Activated naive CD4-positive, alpha-beta T cell treated with anti-CD3 and anti-CD28 coated beads, Interleukin-2, amount 10 ng/mL, durations not matched to agents 7 days and 5 days (primary cell): ENCODE measurements at regions not wholly inside any gene's neighbourhood (a gene's known extent, or its start where the extent isn't known, plus 50 kb on each side); places are given as distances from the start of the nearest gene placed in this dataset.

ENCODE experiments used
- CTCF ChIA-PET: fragments of 350-600 bp; sonication (Branson Sonifier 250); formaldehyde crosslinking; loops from one replicate; lab custom pipeline; 2021; ENCODE audit warnings: antibody characterized with exemption; lab: Charles Lee
- DNase-seq: peaks from one replicate; pipeline ENCODE4 v3.0.0-alpha.2; 2020
- H3K27ac Mint-ChIP-seq: one replicate; pipeline ENCODE4 v1.8.0; 2021; ENCODE audit warnings: mild to moderate bottlenecking, moderate library complexity, mixed read lengths
- H3K27me3 Mint-ChIP-seq: one replicate; pipeline ENCODE4 v1.8.0; 2021; ENCODE audit warnings: mild to moderate bottlenecking, mixed read lengths
- H3K36me3 Mint-ChIP-seq: one replicate; pipeline ENCODE4 v1.8.0; 2021; ENCODE audit warnings: mixed read lengths
- H3K4me1 Mint-ChIP-seq: one replicate; pipeline ENCODE4 v1.8.0; 2021; ENCODE audit warnings: mixed read lengths
- H3K4me3 Mint-ChIP-seq: one replicate; pipeline ENCODE4 v1.8.0; 2021; ENCODE audit warnings: mild to moderate bottlenecking, moderate library complexity, mixed read lengths
- H3K9me3 Mint-ChIP-seq: one replicate; pipeline ENCODE4 v1.8.0; 2021; ENCODE audit warnings: mixed read lengths

DNA sequence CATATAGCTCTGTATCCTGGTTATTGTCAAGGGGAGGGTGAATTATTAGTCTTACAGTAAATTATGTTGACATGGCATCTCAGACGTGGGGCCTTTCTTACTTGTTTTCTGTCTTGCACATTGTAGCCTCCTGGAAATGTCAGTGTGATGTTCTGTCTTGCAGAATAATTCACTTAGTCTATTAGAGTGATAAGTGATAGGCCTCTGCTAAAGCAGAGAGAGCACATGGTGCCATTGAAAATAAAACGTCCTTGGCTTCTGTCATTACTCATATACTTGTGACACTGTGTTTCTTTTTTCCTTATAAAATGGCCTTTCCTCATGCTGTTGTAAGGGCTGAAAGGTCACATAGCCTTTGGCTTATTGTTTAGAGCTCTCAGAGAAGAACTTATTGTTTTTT lies 531.0 kb downstream of the EPM2A start:
- CTCF ChIA-PET, result no interaction called here
- no peak overlapping the region for H3K4me3 Mint-ChIP-seq
- DNase-seq, result no peak
- H3K36me3 Mint-ChIP-seq, result no peaks in the 10 kb centered on the region
- H3K9me3 Mint-ChIP-seq, result no peaks in the 10 kb centered on the region
- no peaks in the 10 kb centered on the region for H3K4me1 Mint-ChIP-seq
- H3K27ac Mint-ChIP-seq, result no peak overlapping the region
- H3K27me3 Mint-ChIP-seq, result no peaks in the 10 kb centered on the region

DNA sequence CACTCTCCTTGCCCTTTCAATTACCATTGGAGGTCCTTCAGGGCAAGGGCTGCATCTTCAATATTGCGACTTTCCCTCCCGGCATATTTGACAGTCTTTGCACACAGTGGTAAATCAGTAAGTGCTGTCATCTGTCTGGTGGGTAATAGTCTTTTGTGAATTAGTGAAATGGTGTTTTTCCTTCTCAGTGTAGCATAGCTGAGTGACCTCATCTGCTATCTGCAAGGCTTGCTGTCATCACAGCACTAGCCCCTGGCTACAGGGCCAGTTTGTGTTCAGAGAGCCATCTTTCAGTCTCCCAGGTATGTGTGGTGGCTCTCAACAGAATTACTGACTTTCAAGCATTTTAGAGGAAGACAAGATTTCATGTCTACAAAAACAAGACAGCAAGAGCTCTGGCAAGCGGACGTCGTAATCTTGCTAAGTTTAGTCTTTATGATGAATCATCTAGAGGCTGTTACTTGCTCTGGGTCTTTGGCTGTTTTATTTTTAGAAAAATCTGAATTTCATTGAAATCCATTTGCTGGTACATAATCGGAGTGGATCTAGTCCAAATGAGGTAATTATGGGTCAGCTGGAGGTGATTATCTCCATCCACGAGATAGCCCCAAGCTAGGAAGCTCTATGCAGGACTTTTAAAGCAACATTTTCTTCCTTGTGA lies 528.9 kb downstream of the EPM2A start:
- CTCF ChIA-PET, result no interaction called here
- no peak overlapping the region for H3K27ac Mint-ChIP-seq
- H3K9me3 Mint-ChIP-seq, result no peaks in the 10 kb centered on the region
- no peak overlapping the region for H3K4me3 Mint-ChIP-seq
- H3K4me1 Mint-ChIP-seq, result no peaks in the 10 kb centered on the region
- H3K36me3 Mint-ChIP-seq, result no peaks in the 10 kb centered on the region
- no peaks in the 10 kb centered on the region for H3K27me3 Mint-ChIP-seq
- DNase-seq, result no peak

DNA sequence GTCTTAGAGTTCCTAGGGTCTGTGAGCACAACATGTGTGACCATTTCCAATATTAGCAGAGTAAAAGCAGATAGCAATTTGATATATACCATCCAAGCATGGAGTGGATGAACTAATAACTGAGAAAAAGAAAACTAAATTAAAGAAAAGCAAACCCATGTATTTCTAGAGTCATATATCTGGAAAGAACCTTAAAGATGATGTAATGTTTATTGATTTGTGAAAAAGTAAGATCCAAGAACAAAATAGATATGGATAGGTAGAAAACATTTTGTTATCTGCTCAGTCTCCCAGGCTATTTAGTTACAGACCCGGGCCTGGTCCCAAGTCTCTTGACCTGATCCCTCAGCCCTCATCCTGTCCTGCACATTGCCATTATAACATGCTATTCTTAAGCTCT lies 526.8 kb downstream of the EPM2A start:
- Mint-ChIP-seq H3K36me3 (no peaks in the 10 kb centered on the region), H3K27me3 (no peaks in the 10 kb centered on the region), H3K9me3 (no peaks in the 10 kb centered on the region), H3K4me1 (no peaks in the 10 kb centered on the region), H3K27ac (no peak overlapping the region), H3K4me3 (no peak overlapping the region)
- CTCF ChIA-PET, result no interaction called here
- DNase-seq, result no peak

DNA sequence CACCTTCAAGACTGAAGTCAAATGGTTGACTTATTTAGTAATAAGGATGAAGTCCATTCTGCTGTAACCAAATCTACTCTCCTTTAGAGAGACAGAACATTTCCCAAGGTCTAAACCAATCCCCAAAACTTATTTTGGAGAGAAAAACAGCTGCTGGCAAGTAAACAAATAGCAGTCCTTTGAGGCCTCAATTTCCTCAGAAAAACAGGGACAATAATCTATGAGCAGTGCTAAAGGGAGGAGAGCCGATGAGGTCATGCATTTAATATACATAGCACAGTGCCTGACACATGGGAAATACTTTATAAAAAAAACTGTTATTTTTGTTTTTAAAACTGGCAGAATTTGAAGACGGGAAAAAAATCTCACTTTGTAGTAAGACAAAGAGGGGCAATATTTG lies 526.0 kb downstream of the EPM2A start:
- no peak for DNase-seq
- Mint-ChIP-seq H3K27me3 (no peaks in the 10 kb centered on the region), H3K9me3 (no peaks in the 10 kb centered on the region), H3K4me3 (no peak overlapping the region), H3K27ac (no peak overlapping the region), H3K36me3 (no peaks in the 10 kb centered on the region), H3K4me1 (no peaks in the 10 kb centered on the region)
- CTCF ChIA-PET, result no interaction called here

DNA sequence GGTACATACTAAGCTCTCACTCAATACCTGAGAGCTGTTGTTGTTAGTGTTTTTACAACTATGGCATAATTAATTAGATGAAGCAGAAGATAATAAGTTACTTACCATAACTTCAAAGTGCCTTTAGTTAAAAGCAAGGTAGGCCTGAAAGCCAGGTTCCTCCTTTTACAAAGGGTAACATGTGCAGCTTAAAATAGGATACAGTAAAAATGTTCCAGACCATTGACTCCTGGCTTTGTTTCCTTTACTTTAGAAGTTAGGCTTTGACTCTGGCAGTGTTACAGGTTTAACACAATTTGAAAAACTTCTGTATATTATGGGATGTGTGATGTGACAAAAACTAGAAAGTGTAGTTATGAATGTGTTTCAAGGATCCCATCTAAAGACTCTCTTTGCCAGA lies 522.5 kb downstream of the EPM2A start:
- Mint-ChIP-seq H3K36me3 (no peaks in the 10 kb centered on the region), H3K9me3 (no peaks in the 10 kb centered on the region), H3K4me1 (no peaks in the 10 kb centered on the region), H3K27ac (no peak overlapping the region), H3K4me3 (no peak overlapping the region), H3K27me3 (no peaks in the 10 kb centered on the region)
- CTCF ChIA-PET, result interaction anchor here (0.6 to 1.6 kb wide), 2 partner anchors 9 to 421 kb away, joined by 4 read pairs; no protein-coding TSS in a partner anchor
- no peak for DNase-seq

DNA sequence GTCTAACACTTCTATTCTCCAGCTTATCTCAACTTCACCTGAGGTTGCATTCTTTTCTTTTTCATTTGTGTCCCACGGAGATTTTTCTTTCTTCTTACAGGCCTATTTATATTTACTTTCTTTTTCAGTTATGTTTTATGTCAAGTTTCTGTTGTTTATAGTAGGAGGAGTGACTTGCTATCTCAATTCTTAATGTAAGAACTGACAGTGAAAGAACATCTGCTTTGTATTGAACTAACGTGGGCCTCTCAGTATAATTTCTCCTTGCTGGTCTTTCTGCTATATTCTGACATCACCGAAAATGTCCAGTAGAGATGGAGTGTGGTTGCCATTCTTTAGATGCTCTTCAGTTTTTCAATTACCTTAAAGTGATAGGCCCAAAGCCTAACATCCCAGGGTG lies 521.7 kb downstream of the EPM2A start:
- no peaks in the 10 kb centered on the region for H3K27me3 Mint-ChIP-seq

DNA sequence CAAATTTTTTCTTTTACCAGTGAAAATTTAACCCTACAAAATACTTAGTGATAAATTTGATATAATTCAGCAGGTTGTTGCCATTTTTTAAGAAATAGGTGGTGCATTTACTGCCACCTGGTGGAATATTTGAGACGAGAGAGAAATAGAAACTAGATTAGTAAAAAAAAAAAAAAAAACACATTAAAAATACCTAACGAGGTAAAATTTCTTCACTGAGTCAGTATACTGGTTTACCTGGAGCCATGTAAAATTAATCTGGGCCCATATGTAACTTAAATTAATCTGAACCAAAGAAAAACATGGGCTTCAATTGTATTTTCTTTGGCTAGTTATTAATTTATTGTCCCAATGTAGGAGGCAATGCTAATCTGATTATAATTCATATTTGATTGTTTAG lies 520.8 kb downstream of the EPM2A start:
- Mint-ChIP-seq H3K27me3 (no peaks in the 10 kb centered on the region), H3K4me3 (no peak overlapping the region), H3K9me3 (no peaks in the 10 kb centered on the region), H3K36me3 (no peaks in the 10 kb centered on the region), H3K4me1 (no peaks in the 10 kb centered on the region), H3K27ac (no peak overlapping the region)
- DNase-seq, result peak; percentile 20
- CTCF ChIA-PET, result no interaction called here

More for the DNA sequence above, 521.7 kb downstream of the EPM2A start:
- Mint-ChIP-seq H3K4me1 (no peaks in the 10 kb centered on the region), H3K27ac (no peak overlapping the region), H3K4me3 (no peak overlapping the region), H3K9me3 (no peaks in the 10 kb centered on the region), H3K36me3 (no peaks in the 10 kb centered on the region)
- CTCF ChIA-PET, result interaction anchor here (0.9 to 1.6 kb wide), 2 partner anchors 420 to 629 kb away, joined by 3 to 4 read pairs; no protein-coding TSS in a partner anchor
- no peak for DNase-seq

DNA sequence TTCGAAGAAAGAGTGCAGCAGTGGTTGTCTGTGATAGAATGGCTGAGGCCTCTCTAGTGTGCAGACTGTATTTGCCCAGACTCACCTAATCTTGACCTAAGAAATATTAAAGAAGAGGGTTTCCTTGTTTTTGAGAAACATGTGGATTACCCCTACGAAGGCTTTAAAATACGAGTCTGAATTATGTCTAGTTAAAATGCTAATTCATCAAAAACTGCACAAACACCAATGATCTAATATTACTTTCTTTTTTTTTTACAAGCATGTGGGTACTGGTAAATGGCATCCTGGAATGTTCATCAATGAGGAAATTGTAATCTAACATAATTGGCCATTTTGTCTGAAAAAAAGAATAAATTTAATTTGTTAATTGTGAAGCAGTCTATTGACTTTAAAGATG lies 510.9 kb downstream of the EPM2A start:
- Mint-ChIP-seq H3K9me3 (no peaks in the 10 kb centered on the region), H3K36me3 (no peaks in the 10 kb centered on the region), H3K27ac (no peak overlapping the region), H3K4me3 (no peak overlapping the region), H3K4me1 (no peaks in the 10 kb centered on the region), H3K27me3 (no peaks in the 10 kb centered on the region)
- DNase-seq, result no peak
- CTCF ChIA-PET, result no interaction called here

DNA sequence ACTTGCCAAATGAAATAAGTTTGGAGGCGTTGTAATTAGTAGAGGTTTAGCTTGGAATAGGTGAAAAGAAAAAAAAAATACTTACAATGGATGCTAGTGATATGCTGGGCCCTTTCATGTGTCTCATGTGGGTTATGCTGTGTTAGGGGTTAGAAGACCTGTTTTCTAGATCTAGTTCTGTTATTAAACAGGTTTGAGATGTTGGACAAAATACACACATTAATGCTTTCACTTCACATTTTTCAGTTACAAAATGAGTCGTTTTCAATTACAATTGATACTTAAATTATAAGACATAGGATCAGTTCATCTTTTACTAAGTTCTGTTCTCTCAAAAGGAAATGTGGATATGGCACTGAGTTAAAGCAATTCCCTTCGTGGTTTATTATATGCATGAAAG lies 509.8 kb downstream of the EPM2A start:
- Mint-ChIP-seq H3K27ac (no peak overlapping the region), H3K27me3 (no peaks in the 10 kb centered on the region), H3K36me3 (no peaks in the 10 kb centered on the region), H3K9me3 (no peaks in the 10 kb centered on the region), H3K4me1 (no peaks in the 10 kb centered on the region), H3K4me3 (no peak overlapping the region)
- DNase-seq, result no peak
- CTCF ChIA-PET, result no interaction called here

DNA sequence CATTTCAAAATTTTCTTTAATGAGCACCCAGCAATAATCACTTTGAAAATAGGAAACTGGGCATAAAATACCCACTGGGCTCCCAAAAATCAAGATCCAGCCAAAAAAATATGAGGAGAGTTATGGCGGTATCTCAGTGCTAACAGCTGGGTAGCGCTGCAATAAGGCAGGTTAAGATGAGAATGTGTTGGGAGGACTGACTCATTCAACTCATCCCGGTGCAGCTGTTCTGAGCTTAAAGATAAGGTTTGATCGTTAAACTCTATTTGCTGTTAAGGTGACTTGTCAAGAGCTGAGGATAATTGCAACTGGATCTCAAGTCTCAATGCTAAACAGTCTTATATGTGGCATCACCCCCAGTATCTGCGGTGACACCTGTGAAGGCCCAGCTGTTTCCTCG lies 507.7 kb downstream of the EPM2A start:
- H3K9me3 Mint-ChIP-seq, result no peaks in the 10 kb centered on the region
- no peak for DNase-seq
- H3K27me3 Mint-ChIP-seq, result no peaks in the 10 kb centered on the region
- no peaks in the 10 kb centered on the region for H3K4me1 Mint-ChIP-seq
- H3K4me3 Mint-ChIP-seq, result no peak overlapping the region
- CTCF ChIA-PET, result no interaction called here
- H3K36me3 Mint-ChIP-seq, result no peaks in the 10 kb centered on the region
- no peak overlapping the region for H3K27ac Mint-ChIP-seq

DNA sequence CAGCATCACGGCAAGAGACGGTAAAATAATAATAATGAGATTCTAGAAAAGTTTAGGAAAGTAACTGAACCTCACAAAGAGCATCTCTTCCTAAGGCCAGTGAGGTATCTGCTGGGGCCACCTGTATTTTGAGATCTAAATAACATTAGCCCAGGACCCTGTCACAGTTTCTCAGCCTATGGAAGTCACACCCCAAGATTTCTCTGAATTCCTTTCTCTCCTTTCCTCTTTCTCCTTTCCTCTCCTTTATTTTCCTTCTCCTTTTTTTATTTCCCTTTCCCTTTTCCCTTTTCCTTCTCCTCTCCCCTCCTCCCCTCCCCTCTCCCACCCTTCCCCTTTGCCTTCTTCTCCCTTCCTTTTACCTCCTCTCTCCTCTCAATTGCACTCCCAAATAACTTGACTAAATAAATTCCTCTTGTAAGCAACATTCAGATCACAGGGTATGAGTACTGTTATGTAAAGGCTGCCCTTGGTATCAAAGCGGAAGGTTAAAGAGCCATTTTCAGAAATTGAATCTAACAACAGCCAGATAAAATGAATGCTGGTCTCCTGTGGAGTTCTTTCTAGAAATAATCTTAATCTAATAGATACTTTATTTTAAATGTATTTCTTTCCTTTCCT lies 506.2 kb downstream of the EPM2A start:
- H3K27me3 Mint-ChIP-seq, result no peaks in the 10 kb centered on the region
- H3K4me1 Mint-ChIP-seq, result no peaks in the 10 kb centered on the region

DNA sequence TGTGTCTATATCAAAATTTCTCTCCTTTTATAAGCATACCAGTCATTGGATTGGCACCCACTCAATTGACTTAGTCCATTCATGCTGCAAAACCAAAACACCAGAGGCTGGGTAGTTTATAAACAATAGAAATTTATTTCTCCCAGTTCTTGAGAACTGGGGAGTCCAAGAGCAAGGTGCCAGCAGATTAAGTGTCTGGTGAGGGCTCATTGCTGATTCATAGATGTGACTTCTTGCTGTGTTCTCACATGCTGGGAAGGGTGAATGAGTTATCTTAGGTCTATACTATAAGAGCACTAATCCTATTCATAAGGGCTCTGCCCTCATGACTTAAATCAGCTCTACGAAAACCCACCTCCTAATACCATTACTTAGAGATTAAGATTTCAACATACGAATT lies 501.4 kb downstream of the EPM2A start:
- Mint-ChIP-seq H3K27me3 (no peaks in the 10 kb centered on the region), H3K4me1 (no peaks in the 10 kb centered on the region), H3K4me3 (no peak overlapping the region), H3K27ac (no peak overlapping the region), H3K9me3 (no peaks in the 10 kb centered on the region), H3K36me3 (no peaks in the 10 kb centered on the region)
- CTCF ChIA-PET, result no interaction called here
- no peak for DNase-seq

More for the DNA sequence above, 506.2 kb downstream of the EPM2A start:
- no peak overlapping the region for H3K27ac Mint-ChIP-seq
- H3K4me3 Mint-ChIP-seq, result no peak overlapping the region
- no peaks in the 10 kb centered on the region for H3K9me3 Mint-ChIP-seq
- no peak for DNase-seq
- CTCF ChIA-PET, result no interaction called here
- no peaks in the 10 kb centered on the region for H3K36me3 Mint-ChIP-seq

DNA sequence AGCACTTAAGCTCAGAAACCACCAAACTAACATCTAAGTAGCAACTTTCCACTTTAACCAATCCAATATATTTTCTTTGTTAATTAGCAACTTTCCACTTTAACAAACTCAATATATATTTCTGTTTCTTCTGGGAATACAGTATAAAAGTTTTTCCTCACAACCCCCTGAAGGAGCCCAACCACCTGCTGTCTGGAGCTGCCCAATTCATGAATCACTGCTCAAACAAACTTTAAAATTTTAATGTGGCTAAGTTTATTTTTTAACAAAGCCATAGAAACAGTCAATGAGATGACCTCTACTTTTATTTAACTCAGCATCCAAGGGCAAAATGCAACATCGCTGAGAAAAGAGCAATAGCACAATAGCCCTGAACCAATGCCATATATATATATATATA lies 500.1 kb downstream of the EPM2A start:
- no peak for DNase-seq
- Mint-ChIP-seq H3K27ac (no peak overlapping the region), H3K27me3 (no peaks in the 10 kb centered on the region), H3K4me3 (no peak overlapping the region), H3K4me1 (no peaks in the 10 kb centered on the region), H3K36me3 (no peaks in the 10 kb centered on the region), H3K9me3 (no peaks in the 10 kb centered on the region)
- CTCF ChIA-PET, result interaction anchor here (0.6 kb wide), 1 partner anchor 1873 kb away, joined by 3 read pairs; no protein-coding TSS in a partner anchor

DNA sequence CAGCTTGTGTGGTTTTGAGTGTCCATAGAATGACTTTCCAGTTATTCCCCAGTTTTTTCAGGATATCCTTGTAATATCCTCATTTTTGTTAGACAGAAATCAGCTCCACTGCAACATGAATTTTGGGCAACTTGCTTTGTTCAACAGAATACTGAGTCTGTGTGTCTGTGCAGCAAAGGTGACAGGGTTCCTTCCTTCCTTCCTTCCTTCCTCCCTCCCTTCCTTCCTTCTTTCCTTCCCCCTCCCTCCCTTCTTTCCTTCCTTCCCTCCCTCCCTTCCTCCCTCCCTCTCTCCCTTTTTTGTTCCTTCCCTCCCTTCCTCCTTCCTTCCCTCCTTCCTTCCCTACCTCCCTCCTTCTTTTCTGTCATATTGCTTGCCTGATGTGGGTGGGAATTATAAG lies 496.5 kb downstream of the EPM2A start:
- Mint-ChIP-seq H3K27ac (no peak overlapping the region), H3K4me3 (no peak overlapping the region), H3K27me3 (no peaks in the 10 kb centered on the region), H3K36me3 (no peaks in the 10 kb centered on the region), H3K4me1 (no peaks in the 10 kb centered on the region), H3K9me3 (no peaks in the 10 kb centered on the region)
- no peak for DNase-seq
- CTCF ChIA-PET, result no interaction called here

DNA sequence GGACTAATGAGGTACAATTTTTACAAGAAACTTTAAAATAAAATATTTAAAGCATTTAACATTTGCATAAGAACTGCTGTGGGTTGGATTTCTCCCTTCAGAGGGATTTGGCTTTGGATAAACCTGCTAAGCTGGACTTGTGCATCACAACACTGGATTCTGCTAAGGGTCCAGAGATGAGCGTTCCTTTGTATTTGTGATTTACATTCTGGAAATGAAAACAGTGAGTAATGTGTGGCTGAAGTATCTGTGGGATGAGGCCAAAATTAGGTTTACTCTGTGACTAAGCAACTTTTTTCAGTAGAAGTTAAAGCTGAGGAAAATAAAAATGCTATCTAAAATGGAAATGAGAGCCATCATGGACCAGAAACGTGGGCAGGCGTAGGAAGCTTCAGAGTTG lies 494.3 kb downstream of the EPM2A start:
- Mint-ChIP-seq H3K4me1 (no peaks in the 10 kb centered on the region), H3K27ac (no peak overlapping the region), H3K9me3 (no peaks in the 10 kb centered on the region), H3K36me3 (no peaks in the 10 kb centered on the region), H3K27me3 (no peaks in the 10 kb centered on the region), H3K4me3 (no peak overlapping the region)
- CTCF ChIA-PET, result no interaction called here
- DNase-seq, result no peak
